ENCODE measurements at regions not wholly inside any gene's neighbourhood (a gene's known extent, or its start where the extent isn't known, plus 50 kb on each side); places are given as distances from the start of the nearest gene placed in this dataset.

DNA sequence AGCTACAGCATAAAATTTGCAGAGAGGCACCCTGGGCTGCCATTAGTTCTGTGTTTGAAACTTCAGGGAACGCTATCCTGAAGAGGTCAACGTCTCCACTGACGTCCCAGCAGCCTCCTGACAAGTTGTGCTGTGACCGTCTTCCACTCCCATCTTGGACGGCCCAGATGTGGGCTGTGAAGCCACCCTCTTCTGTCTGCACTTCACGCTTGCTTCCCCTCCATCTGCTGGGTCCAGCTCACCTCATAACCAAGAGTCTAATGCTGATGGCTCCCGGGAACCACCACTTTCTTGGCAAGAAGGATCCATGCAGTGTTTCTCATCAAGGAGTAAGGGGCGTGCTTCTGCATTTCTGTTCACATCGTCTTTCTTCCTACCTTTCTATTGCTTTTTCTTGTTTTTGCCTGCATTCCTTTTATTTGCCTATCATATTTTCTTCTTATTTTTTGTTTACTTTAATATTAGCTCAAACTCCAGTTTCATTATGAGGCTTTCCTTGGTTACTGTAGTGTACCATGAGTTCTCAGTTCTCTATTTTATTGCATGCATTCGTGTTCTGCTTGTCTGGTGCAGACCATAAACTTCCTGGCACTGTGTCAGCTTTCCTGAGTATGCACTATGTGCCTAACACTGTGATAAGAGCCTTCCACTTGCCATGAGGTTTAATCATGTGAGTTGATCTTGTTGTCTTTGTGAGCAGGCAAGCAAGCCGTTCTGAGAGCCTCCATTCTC is 631.8 kb upstream of the RAB6C start:
- TF ChIP-seq, protein P1, sequence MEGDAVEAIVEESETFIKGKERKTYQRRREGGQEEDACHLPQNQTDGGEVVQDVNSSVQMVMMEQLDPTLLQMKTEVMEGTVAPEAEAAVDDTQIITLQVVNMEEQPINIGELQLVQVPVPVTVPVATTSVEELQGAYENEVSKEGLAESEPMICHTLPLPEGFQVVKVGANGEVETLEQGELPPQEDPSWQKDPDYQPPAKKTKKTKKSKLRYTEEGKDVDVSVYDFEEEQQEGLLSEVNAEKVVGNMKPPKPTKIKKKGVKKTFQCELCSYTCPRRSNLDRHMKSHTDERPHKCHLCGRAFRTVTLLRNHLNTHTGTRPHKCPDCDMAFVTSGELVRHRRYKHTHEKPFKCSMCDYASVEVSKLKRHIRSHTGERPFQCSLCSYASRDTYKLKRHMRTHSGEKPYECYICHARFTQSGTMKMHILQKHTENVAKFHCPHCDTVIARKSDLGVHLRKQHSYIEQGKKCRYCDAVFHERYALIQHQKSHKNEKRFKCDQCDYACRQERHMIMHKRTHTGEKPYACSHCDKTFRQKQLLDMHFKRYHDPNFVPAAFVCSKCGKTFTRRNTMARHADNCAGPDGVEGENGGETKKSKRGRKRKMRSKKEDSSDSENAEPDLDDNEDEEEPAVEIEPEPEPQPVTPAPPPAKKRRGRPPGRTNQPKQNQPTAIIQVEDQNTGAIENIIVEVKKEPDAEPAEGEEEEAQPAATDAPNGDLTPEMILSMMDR (IDR thresholded peaks at IDR 0.05; ENCODE audit: low read depth, low read length, poor library complexity, severe bottlenecking), result no peak
- TF ChIP-seq EZH2phosphoT487 (IDR thresholded peaks at IDR 0.05; ENCODE audit: borderline replicate concordance, low read length), result no peak
- Histone ChIP-seq H3K36me3 (ENCODE audit: control insufficient read depth, low read length) (no peaks in the 10 kb centered on the region), H3K9me3 (ENCODE audit: control insufficient read depth, insufficient read depth, low read length) (no peaks in the 10 kb centered on the region), H4K20me1 (ENCODE audit: control insufficient read depth, insufficient read depth, low read depth, low read length) (no peaks in the 10 kb centered on the region), H3K79me2 (ENCODE audit: control insufficient read depth, low read length) (no peaks in the 10 kb centered on the region), H3F3A (ENCODE audit: control insufficient read depth, insufficient read depth) (no peaks in the 10 kb centered on the region), H3K4me2 (ENCODE audit: low read length) (no peak overlapping the region), H3K27me3 (ENCODE audit: control insufficient read depth, low read length) (no peaks in the 10 kb centered on the region; the same call in 1 of the 2 replicates), H3K9me2 (replicated peaks; ENCODE audit: control insufficient read depth, low read length) (no peaks in the 10 kb centered on the region), H3K27ac (ENCODE audit: low read depth, low read length) (no peak overlapping the region), H3K4me3 (ENCODE audit: low read length) (no peak overlapping the region), H3K4me1 (ENCODE audit: control insufficient read depth, low read length) (no peaks in the 10 kb centered on the region)

DNA sequence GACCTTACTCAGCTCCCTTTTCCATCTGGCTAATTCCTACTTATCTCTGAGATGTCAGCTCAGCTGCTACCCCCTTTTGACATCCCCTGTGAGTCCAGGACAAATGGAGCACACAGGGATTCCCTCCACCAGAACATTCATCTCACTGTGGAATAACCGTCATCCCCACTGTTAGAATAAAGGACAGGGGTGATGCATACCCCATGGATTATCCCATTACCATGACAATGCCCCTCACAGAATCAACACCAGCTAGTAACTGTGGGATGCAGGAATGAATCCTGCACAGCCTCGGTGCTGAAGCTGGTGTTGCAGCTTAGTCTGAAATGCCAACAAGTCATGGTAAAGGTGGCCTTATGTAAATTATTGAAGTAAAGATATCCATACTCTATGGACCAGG is 624.8 kb upstream of the RAB6C start:
- Histone ChIP-seq H3K4me1 (ENCODE audit: control insufficient read depth, low read length) (no peaks in the 10 kb centered on the region), H3K27ac (ENCODE audit: low read depth, low read length) (no peak overlapping the region), H3K27me3 (ENCODE audit: control insufficient read depth, low read length) (no peaks in the 10 kb centered on the region), H3K9me3 (ENCODE audit: control insufficient read depth, insufficient read depth, low read length) (no peaks in the 10 kb centered on the region), H4K20me1 (ENCODE audit: control insufficient read depth, insufficient read depth, low read depth, low read length) (no peaks in the 10 kb centered on the region), H3K79me2 (ENCODE audit: control insufficient read depth, low read length) (no peaks in the 10 kb centered on the region), H3K9me2 (replicated peaks; ENCODE audit: control insufficient read depth, low read length) (no peaks in the 10 kb centered on the region), H3F3A (ENCODE audit: control insufficient read depth, insufficient read depth) (no peaks in the 10 kb centered on the region), H3K4me2 (ENCODE audit: low read length) (no peak overlapping the region), H3K4me3 (ENCODE audit: low read length) (no peak overlapping the region), H3K36me3 (ENCODE audit: control insufficient read depth, low read length) (no peaks in the 10 kb centered on the region)
- TF ChIP-seq, protein P1 (IDR thresholded peaks at IDR 0.05; ENCODE audit: low read depth, low read length, poor library complexity, severe bottlenecking), result no peak
- TF ChIP-seq EZH2phosphoT487 (IDR thresholded peaks at IDR 0.05; ENCODE audit: borderline replicate concordance, low read length), result no peak

DNA sequence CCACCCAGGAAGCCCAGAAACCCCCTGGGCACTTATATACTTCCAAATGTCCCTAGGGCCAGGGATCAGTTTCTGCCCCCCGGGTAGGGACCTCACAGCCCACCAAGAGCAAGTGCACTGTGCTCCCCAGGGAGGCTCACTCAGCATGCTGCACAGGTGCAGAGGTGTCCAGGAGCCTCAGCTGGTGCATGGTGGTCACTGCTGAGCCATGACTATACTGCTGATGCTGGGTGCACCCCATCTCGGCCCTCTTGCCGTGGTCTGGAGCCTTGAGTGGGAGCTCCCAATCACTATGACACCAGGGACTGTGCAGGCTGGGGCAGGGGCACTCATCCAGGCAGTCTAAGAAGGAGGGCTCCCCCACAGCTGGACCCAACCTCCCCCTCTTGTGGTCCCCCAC is 617.8 kb upstream of the RAB6C start:
- H3K4me3 ChIP-seq (ENCODE audit: low read length), result no peak overlapping the region
- H4K20me1 ChIP-seq (ENCODE audit: control insufficient read depth, insufficient read depth, low read depth, low read length), result no peaks in the 10 kb centered on the region
- H3F3A ChIP-seq (ENCODE audit: control insufficient read depth, insufficient read depth), result no peaks in the 10 kb centered on the region
- TF ChIP-seq, protein P1 (IDR thresholded peaks at IDR 0.05; ENCODE audit: low read depth, low read length, poor library complexity, severe bottlenecking), result no peak
- TF ChIP-seq EZH2phosphoT487 (IDR thresholded peaks at IDR 0.05; ENCODE audit: borderline replicate concordance, low read length), result no peak
- no peaks in the 10 kb centered on the region for H3K9me2 ChIP-seq (replicated peaks; ENCODE audit: control insufficient read depth, low read length)
- H3K9me3 ChIP-seq (ENCODE audit: control insufficient read depth, insufficient read depth, low read length), result no peaks in the 10 kb centered on the region
- H3K4me1 ChIP-seq (ENCODE audit: control insufficient read depth, low read length), result no peaks in the 10 kb centered on the region
- H3K27me3 ChIP-seq (ENCODE audit: control insufficient read depth, low read length), result no peaks in the 10 kb centered on the region
- H3K27ac ChIP-seq (ENCODE audit: low read depth, low read length), result no peak overlapping the region
- no peaks in the 10 kb centered on the region for H3K36me3 ChIP-seq (ENCODE audit: control insufficient read depth, low read length)
- no peak overlapping the region for H3K4me2 ChIP-seq (ENCODE audit: low read length)
- H3K79me2 ChIP-seq (ENCODE audit: control insufficient read depth, low read length), result no peaks in the 10 kb centered on the region

All from DOHH2 (cell line).